Pancreas (tissue), 10 donors: ENCODE measurements at regions not wholly inside any gene's neighbourhood (a gene's known extent, or its start where the extent isn't known, plus 50 kb on each side); places are given as distances from the start of the nearest gene placed in this dataset.

Experiments
- ATAC-seq, 4 donors: fragments of 200-7000 bp; cut with Tn5 transposase; one replicate each; pipeline versions ENCODE4 v1.8.0 to v1.9.1; 2020; ENCODE audit warnings: mild to moderate bottlenecking in 4 of 4, moderate library complexity in 4 of 4
- DNase-seq, 6 donors: peaks; one replicate each; pipeline ENCODE4 v3.0.0-alpha.2; 2020
- FAIRE-seq: peaks from 2 replicates; lab custom pipeline; 2012; peaks lifted over from hg19 to GRCh38; lab: Jason Lieb, UNC
- H3K27ac ChIP-seq, 4 donors: fragments of 200-600 bp; sonication (generic); 1 replicate in 3 of 4; 2 replicates in 1 of 4; pipeline versions ENCODE4 v1.5.0 to v1.8.0; 2020
- H3K27me3 ChIP-seq, 4 donors: fragments of 200-600 bp; one replicate each; pipeline ENCODE4 v1.8.0; 2021
- H3K36me3 ChIP-seq, 3 donors: fragments of 200-600 bp; sonication (generic) in 1 of 3; one replicate each; pipeline versions ENCODE4 v1.5.0 to v1.8.0; 2020 to 2021
- H3K4me1 ChIP-seq, 3 donors: fragments of 200-600 bp; one replicate each; pipeline ENCODE4 v1.8.0; 2021
- H3K4me3 ChIP-seq, 4 donors: fragments of 200-600 bp; sonication (generic) in 2 of 4; one replicate each; pipeline versions ENCODE4 v1.5.0 to v1.8.0; 2020 to 2021
- H3K9me3 ChIP-seq, 4 donors: fragments of 200-600 bp; one replicate each; pipeline ENCODE4 v1.8.0; 2021
- CTCF ChIP-seq, 4 donors: fragments of 200-600 bp; sonication (generic) in 3 of 4; IDR thresholded peaks; one replicate each; pipeline versions ENCODE4 v1.5.0 to v1.8.0; 2021; ENCODE audit warnings: antibody characterized with exemption in 4 of 4
- WGBS, 2 donors: extraction: QIAGEN DNeasy Blood & Tissue Kit; methylation state at CpG; one replicate each; pipeline ENCODE4 v1.1.7; 2013; 5-methylcytosine and 5-hydroxymethylcytosine counted together
- intact Hi-C, 3 donors: fragments of 100-400 bp; cut with DNase I; formaldehyde crosslinking; loops; one replicate each; pipeline versions ENCODE4 v1.11.1 to v1.14.2; 2022
- donor health status: healthy with polysubstance abuse.
- donor health status: DM: no; HTN: no; CAD: no; lungs with moderate emphysema.
- donor health status: DM: no; HTN: no; CAD: no.
- donor health status: control.
- donor health status: control.
- donor health status: Bipolar disorder and iron deficiency.
- donor health status: DM: yes; HTN: yes; CAD: no.
- donor health status: DM: no; HTN: no; CAD: no.
- donor health status: DM: no; HTN: no; CAD: no.
- donor health status: DM: yes; HTN: yes; CAD: no.

DNA sequence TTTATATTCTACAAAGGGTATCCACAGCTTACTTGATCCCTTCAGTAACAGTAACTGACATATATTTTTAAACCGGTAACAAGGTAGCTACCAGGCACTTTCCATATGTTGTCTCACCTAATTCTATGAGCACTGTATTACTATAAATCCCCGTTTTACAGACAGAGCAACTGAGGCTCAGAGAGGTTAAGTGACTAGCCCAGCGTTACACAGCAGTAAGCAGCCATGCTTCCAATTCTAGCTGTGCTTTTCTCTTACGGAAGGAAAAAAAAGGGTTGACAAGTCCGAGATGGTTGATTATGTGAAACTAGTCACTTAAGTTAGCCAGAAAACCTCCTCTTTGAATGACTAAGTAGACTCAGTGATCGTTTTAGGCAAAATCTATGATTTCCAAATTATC is 187.3 kb upstream of the LHX5 start:
- no peak for DNase-seq
- 64% methylated on average over 6 of the region's 6 CpGs for WGBS, 2 donors
- no peak for TF ChIP-seq CTCF (IDR thresholded peaks at IDR 0.05)
- FAIRE-seq: no peak
- intact Hi-C loops: no loop called here
- ATAC-seq: no peak
- Histone ChIP-seq H3K4me1 (no peaks in the 10 kb centered on the region), H3K4me3 (no peak overlapping the region), H3K9me3 (no peaks in the 10 kb centered on the region), H3K27ac (no peak overlapping the region), H3K36me3 (no peaks in the 10 kb centered on the region), H3K27me3 (peaks cover 0 to 7% (median 0%) of the 10 kb centered on the region in 4 donors)

- Histone ChIP-seq H3K4me3 (no peak overlapping the region), H3K9me3 (no peaks in the 10 kb centered on the region), H3K4me1 (no peaks in the 10 kb centered on the region), H3K36me3 (no peaks in the 10 kb centered on the region), H3K27me3 (peaks cover 0 to 7% (median 0%) of the 10 kb centered on the region in 4 donors), H3K27ac (no peak overlapping the region)
- TF ChIP-seq CTCF (IDR thresholded peaks at IDR 0.05): no peak
- ATAC-seq: no peak
- intact Hi-C loops: no loop called here
- no peak for FAIRE-seq
- no peak for DNase-seq
- 41 to 44% methylated on average over 1 of the region's 1 CpG for WGBS, 2 donors
Observed at GRCh38 chr12:113658006-113658655, 186.5 kb upstream of the LHX5 start.

DNA sequence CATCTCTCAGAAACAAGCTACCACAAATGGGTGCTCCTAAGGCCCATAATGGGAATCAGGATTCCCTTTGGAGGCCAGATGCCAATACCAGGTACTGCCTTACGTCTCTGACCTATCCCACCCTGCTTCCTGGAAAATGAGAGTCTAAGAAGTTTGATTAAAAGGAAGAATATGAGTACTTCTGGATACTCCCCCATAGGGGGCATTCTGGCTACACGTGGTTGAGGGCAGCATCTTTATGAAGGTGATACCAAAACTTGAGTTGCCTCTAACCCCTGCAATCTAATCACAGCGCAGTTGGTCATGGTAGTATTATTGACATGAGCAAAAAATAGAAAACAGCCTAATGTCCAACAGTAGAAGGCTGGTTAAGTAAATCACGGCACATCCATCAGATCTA is 184.2 kb upstream of the LHX5 start:
- TF ChIP-seq CTCF (IDR thresholded peaks at IDR 0.05): no peak
- 63 to 65% methylated on average over 4 of the region's 4 CpGs for WGBS, 2 donors
- peaks cover 0 to 7% (median 0%) of the 10 kb centered on the region in 4 donors for H3K27me3 ChIP-seq
- DNase-seq: no peak
- FAIRE-seq: no peak
- intact Hi-C loops: no loop called here
- no peak for ATAC-seq
- no peak overlapping the region for H3K27ac ChIP-seq
- no peaks in the 10 kb centered on the region for H3K9me3 ChIP-seq
- no peaks in the 10 kb centered on the region for H3K4me1 ChIP-seq
- H3K36me3 ChIP-seq: no peaks in the 10 kb centered on the region
- no peak overlapping the region for H3K4me3 ChIP-seq

DNA sequence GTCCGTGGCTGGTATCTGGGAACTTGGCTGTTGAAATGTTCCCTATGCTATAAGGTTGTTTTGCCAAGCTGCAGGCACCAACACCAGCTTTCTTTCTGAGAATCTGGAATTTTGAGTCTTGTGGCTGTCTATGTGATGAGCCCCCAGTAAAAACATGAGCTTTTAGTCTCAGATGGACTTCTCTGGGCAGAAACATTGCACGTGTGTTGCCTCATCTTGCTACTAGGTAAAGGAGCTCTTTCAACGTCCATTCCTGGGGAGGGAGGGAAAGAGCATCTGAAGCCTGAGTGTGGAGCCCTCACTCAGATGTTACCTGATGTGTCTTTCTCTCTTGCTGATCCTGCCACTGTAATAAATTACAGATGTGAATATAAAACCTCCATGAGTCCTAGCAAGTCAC is 183.8 kb upstream of the LHX5 start:
- no peak for FAIRE-seq
- intact Hi-C loops: no loop called here
- H3K27ac ChIP-seq: no peak overlapping the region
- ATAC-seq: no peak
- H3K27me3 ChIP-seq: peaks cover 0 to 7% (median 0%) of the 10 kb centered on the region in 4 donors
- no peaks in the 10 kb centered on the region for H3K36me3 ChIP-seq
- H3K4me3 ChIP-seq: no peak overlapping the region
- DNase-seq: no peak
- no peaks in the 10 kb centered on the region for H3K4me1 ChIP-seq
- no peaks in the 10 kb centered on the region for H3K9me3 ChIP-seq
- 64 to 71% methylated on average over 3 of the region's 3 CpGs for WGBS, 2 donors
- no peak for TF ChIP-seq CTCF (IDR thresholded peaks at IDR 0.05)

- H3K9me3 ChIP-seq: no peaks in the 10 kb centered on the region
- no peak for DNase-seq
- no peak overlapping the region for H3K27ac ChIP-seq
- H3K27me3 ChIP-seq: no peaks in the 10 kb centered on the region
- ATAC-seq: no peak
- no peak overlapping the region for H3K4me3 ChIP-seq
- H3K4me1 ChIP-seq: no peaks in the 10 kb centered on the region
- no peak for FAIRE-seq
- H3K36me3 ChIP-seq: no peaks in the 10 kb centered on the region
- no peak for TF ChIP-seq CTCF (IDR thresholded peaks at IDR 0.05)
- WGBS, 2 donors: 61 to 62% methylated on average over 3 of the region's 3 CpGs
- intact Hi-C loops: no loop called here
Observed at GRCh38 chr12:113651662-113652061, 180.0 kb upstream of the LHX5 start.
